ENCODE measurements at regions not wholly inside any gene's neighbourhood (a gene's known extent, or its start where the extent isn't known, plus 50 kb on each side); places are given as distances from the start of the nearest gene placed in this dataset.

DNA sequence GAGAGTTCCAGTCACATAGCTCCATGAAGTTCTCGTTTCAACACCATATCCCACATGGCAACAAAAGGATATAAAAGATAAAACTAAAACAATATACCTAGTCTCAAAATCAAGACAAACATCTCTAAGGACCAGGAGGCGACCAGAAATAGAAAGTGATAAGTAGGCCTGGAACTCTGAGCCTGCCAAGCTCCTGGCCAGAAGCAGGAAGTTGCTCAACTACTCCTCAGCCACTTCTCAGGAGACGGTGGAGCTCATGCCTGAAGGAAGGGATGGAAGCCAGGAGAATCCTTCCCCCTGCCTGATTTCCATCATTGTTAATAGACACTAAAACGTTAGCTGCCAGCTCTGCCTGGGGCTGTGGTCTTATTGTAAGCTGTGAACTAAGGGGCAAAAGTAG is 94.7 kb downstream of the DISP1 start:
- TF ChIP-seq, protein P1, sequence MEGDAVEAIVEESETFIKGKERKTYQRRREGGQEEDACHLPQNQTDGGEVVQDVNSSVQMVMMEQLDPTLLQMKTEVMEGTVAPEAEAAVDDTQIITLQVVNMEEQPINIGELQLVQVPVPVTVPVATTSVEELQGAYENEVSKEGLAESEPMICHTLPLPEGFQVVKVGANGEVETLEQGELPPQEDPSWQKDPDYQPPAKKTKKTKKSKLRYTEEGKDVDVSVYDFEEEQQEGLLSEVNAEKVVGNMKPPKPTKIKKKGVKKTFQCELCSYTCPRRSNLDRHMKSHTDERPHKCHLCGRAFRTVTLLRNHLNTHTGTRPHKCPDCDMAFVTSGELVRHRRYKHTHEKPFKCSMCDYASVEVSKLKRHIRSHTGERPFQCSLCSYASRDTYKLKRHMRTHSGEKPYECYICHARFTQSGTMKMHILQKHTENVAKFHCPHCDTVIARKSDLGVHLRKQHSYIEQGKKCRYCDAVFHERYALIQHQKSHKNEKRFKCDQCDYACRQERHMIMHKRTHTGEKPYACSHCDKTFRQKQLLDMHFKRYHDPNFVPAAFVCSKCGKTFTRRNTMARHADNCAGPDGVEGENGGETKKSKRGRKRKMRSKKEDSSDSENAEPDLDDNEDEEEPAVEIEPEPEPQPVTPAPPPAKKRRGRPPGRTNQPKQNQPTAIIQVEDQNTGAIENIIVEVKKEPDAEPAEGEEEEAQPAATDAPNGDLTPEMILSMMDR (conservative IDR thresholded peaks at IDR 0.05; ENCODE audit: low read length): no peak
- DNase-seq (ENCODE audit: low read depth): peak; percentile 74

DNA sequence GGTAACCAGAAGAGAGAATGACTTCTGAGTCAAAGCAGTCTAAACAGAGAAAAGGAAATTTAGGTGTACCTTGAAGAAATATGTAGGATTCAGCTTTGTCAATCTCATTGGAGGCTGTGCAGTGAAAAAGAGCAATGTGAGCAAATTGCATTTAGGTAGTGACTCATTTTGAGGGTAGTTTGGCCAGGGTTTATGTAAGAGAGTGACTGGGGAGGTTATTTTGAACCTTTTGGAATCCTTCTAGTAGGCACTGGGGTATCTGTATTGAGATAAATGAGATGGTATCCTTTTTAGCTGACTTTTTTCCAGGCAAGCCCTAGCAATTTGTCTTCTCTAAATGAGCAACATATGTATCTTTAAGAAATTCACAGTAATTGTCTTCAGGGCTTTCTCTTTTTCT is 95.9 kb downstream of the DISP1 start:
- H3K4me3 ChIP-seq (ENCODE audit: low read length): no peak overlapping the region
- peak; percentile 57 for DNase-seq (ENCODE audit: low read depth)
- TF ChIP-seq, protein P1 (conservative IDR thresholded peaks at IDR 0.05; ENCODE audit: low read length): no peak

More for the DNA sequence above, 94.7 kb downstream of the DISP1 start:
- no peak overlapping the region for H3K4me3 ChIP-seq (ENCODE audit: low read length)

DNA sequence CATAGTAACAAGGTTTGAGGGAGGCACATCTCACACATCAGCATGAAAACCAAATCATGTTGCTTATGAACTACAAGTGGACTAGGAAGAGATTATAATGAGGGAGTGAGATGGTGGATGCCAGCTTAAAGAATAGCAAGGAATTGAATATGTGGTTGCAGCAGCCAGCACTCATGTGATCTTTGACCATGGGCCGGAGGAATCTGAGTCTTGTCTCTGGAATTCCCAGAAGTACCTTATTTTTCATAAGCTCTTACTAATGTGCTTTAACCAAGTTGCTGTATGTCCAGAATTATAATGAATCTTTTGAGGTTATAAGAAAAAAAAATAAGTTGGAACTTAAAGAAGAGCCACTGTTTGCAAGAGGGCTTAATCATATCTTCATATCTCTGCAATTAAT is 97.0 kb downstream of the DISP1 start:
- DNase-seq (ENCODE audit: low read depth): peak; percentile 36
- TF ChIP-seq, protein P1 (conservative IDR thresholded peaks at IDR 0.05; ENCODE audit: low read length): no peak
- no peak overlapping the region for H3K4me3 ChIP-seq (ENCODE audit: low read length)

DNA sequence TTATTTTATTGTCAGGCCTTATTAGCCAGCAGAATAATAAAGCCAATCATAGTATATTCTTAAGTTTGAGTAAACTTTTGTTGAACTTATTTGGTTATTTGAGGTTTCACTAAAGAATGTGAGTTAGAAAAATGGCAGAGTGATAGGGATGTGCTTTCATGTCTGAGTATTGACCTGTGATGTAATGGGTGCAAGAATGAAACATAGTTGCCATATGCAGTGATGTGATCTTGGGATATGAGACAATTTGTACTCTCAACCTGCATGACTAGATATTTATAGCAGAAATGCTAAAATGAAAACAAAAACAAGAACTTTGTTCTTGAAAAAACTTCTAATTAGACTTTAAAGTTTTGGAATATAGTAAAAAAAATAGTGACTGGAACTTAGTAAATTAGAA is 97.9 kb downstream of the DISP1 start:
- no peak for DNase-seq (ENCODE audit: low read depth)
- H3K4me3 ChIP-seq (ENCODE audit: low read length): no peak overlapping the region
- TF ChIP-seq, protein P1 (conservative IDR thresholded peaks at IDR 0.05; ENCODE audit: low read length): no peak

DNA sequence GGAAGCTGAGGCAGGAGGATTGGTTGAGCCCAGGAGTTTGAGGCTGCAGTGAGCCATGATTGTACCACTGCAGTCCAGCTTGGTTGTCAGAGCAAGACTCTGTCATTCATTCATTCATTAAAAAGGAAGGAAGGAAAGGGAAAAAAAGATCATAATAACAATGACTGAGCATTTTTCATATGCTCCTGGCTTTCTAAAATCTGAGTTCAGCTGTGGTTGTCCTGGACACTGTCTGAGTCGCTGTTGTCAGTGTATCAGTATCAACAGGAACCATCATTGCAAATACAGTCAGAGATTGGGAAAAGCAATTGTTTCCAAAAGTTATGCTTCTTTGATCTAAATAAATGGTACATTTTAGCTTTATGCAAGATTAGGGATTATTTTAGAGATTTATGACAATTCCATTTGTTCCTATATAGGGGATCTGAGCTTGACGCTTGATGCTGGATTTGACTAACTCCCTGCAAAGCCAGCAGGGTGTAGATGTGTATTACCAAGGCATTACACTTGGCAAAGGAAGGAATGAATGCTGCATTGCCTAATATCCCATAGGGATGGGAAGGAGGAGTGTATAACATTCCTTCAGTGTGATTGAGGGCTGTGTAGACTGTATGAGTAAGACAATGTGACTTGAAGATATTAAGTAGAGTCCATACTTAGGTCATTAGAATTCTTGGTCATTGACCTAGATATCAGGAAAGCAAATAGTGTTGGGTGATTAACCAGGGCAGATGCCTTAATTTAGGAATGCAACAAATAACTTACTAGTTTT is 100.2 kb downstream of the DISP1 start:
- TF ChIP-seq, protein P1 (conservative IDR thresholded peaks at IDR 0.05; ENCODE audit: low read length): peak; percentile 25
- H3K4me3 ChIP-seq (ENCODE audit: low read length): no peak overlapping the region
- peak; percentile 77 for DNase-seq (ENCODE audit: low read depth)

DNA sequence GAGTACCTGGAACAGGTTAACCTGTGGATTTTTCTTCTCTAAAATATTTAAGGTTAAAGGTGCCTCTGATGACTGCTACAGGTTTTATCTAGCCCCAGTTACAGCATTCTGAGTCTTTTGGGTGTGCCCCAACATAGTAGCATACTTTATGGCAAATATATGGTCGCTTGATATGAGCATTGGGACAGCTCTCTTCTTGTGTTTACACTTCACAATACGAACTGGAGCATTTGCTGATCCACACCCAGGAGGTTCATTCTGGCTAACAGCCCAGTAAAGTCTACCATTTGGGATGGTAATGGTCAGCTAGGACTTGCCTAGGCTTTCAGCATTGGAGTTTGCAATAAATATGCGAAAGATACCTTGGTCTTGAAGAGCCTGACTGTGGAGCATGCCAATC is 101.3 kb downstream of the DISP1 start:
- no peak for DNase-seq (ENCODE audit: low read depth)
- TF ChIP-seq, protein P1 (conservative IDR thresholded peaks at IDR 0.05; ENCODE audit: low read length): no peak
- no peak overlapping the region for H3K4me3 ChIP-seq (ENCODE audit: low read length)

DNA sequence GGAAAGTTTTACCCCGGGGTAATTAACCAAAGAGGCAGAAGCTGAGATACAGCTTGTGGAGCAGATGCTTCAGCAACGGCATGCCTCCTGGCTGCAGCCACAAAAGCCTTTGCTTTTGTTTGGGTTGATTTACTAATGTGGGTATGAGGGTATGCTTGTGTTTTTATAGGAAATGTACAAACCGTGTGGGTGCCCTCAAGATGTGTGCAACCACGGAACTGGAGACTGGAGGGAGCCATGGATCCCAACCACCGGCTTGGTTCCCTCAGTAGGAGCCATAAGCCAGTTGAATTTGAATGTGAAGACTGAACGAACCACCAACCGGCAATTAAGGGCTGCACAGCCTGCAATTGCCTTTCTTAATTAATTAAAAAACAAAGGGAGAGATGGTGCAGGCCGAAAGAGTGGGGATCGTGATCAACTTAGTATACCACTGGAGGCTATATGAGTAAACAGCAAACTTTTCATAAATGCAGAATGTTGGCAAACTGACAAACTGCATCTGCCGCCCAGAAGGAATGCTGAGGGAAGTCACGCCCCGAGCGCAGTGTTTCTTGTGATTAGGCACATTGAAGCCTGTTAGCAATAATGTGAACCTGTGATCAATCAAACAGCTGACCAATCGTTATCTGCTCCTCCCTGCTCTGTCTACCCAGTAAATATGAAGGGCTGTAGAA is 104.1 kb downstream of the DISP1 start:
- peak; percentile 48 for DNase-seq (ENCODE audit: low read depth)
- no peak overlapping the region for H3K4me3 ChIP-seq (ENCODE audit: low read length)
- TF ChIP-seq, protein P1 (conservative IDR thresholded peaks at IDR 0.05; ENCODE audit: low read length): no peak
